Prostate gland (tissue), 2 donors: ENCODE measurements at regions not wholly inside any gene's neighbourhood (a gene's known extent, or its start where the extent isn't known, plus 50 kb on each side); places are given as distances from the start of the nearest gene placed in this dataset.

Source experiments
- DNase-seq: peaks from one replicate; pipeline ENCODE4 v3.0.0-alpha.2; 2019; ENCODE audit warnings: low spot score
- H3K27ac ChIP-seq, 2 donors: fragments of 200-600 bp; sonication (generic); 2 replicates each; pipeline ENCODE4 v1.5.1; 2017 to 2019
- H3K27me3 ChIP-seq: fragments of 200-600 bp; sonication (generic); replicated peaks from 2 replicates; pipeline ENCODE4 v1.5.1; 2019; ENCODE audit not compliant: insufficient read depth
- H3K36me3 ChIP-seq, 2 donors: fragments of 200-600 bp; sonication (generic); 1 replicate in 1 of 2; 2 replicates in 1 of 2; pipeline versions ENCODE4 v1.5.1 to v1.8.1; 2017 to 2019
- H3K4me1 ChIP-seq: fragments of 200-600 bp; sonication (generic); replicated peaks from 2 replicates; pipeline ENCODE4 v1.5.1; 2019
- H3K4me3 ChIP-seq, 2 donors: fragments of 200-600 bp; sonication (generic); 2 replicates each; pipeline ENCODE4 v1.5.1; 2017 to 2019
- H3K9me3 ChIP-seq: fragments of 200-600 bp; sonication (generic); 2 replicates; pipeline ENCODE4 v1.5.1; 2017
- CTCF ChIP-seq, 4 experiments: fragments of 200-600 bp in 2 of 4; fragments of 450-650 bp in 2 of 4; sonication (generic) in 2 of 4; IDR thresholded peaks; 1 replicate in 3 of 4; 2 replicates in 1 of 4; pipeline ENCODE4 v1.5.1; 2016 to 2019; ENCODE audit warnings: antibody characterized with exemption in 4 of 4, mild to moderate bottlenecking in 2 of 4, moderate library complexity in 2 of 4
- POLR2A ChIP-seq: fragments of 450-650 bp; IDR thresholded peaks from one replicate; pipeline ENCODE4 v1.6.1; 2016; ENCODE audit warnings: antibody characterized with exemption, mild to moderate bottlenecking
- POLR2AphosphoS5 ChIP-seq: sonication (generic); formaldehyde crosslinking; IDR thresholded peaks from one replicate; pipeline ENCODE4 v1.6.1; 2017; ENCODE audit warnings: antibody characterized with exemption
- WGBS: methylation state at CpG from one replicate; pipeline ENCODE4 v1.1.5; 2018; 5-methylcytosine and 5-hydroxymethylcytosine counted together
- intact Hi-C: fragments of 100-400 bp; cut with DNase I; formaldehyde crosslinking; loops from one replicate; pipeline ENCODE4 v1.14.2; 2022

- WGBS, result 90% methylated on average over 2 of the region's 2 CpGs
- H3K9me3 ChIP-seq, result no peaks in the 10 kb centered on the region
- H3K27me3 ChIP-seq, result no peaks in the 10 kb centered on the region
- intact Hi-C loops, result no loop called here
- H3K4me1 ChIP-seq, result no peaks in the 10 kb centered on the region
- no peaks in the 10 kb centered on the region for H3K36me3 ChIP-seq
- DNase-seq, result no peak
- H3K27ac ChIP-seq, result no peak overlapping the region
- TF ChIP-seq POLR2AphosphoS5 (no peak), POLR2A (no peak), CTCF (IDR thresholded peaks at IDR 0.05) (no peak)
- no peak overlapping the region for H3K4me3 ChIP-seq
Measured at GRCh38 chr6:147053311-147053921, 150.8 kb upstream of the STXBP5 start.

GRCh38 chr6:147054158-147054557, 150.1 kb upstream of the STXBP5 start:
- Histone ChIP-seq H3K27me3 (no peaks in the 10 kb centered on the region), H3K4me1 (no peaks in the 10 kb centered on the region), H3K27ac (no peak overlapping the region), H3K4me3 (no peak overlapping the region), H3K36me3 (no peaks in the 10 kb centered on the region), H3K9me3 (no peaks in the 10 kb centered on the region)
- DNase-seq, result no peak
- intact Hi-C loops, result no loop called here
- 93% methylated on average over 3 of the region's 3 CpGs for WGBS
- TF ChIP-seq CTCF (IDR thresholded peaks at IDR 0.05) (no peak), POLR2A (no peak), POLR2AphosphoS5 (no peak)

- Histone ChIP-seq H3K27ac (no peak overlapping the region), H3K27me3 (no peaks in the 10 kb centered on the region), H3K4me3 (no peak overlapping the region), H3K9me3 (no peaks in the 10 kb centered on the region), H3K36me3 (no peaks in the 10 kb centered on the region), H3K4me1 (no peaks in the 10 kb centered on the region)
- intact Hi-C loops, result no loop called here
- TF ChIP-seq POLR2A (no peak), CTCF (IDR thresholded peaks at IDR 0.05) (no peak), POLR2AphosphoS5 (no peak)
- WGBS, result 90% methylated on average over 3 of the region's 3 CpGs
- DNase-seq, result no peak
Measured at GRCh38 chr6:147054871-147055270, 149.3 kb upstream of the STXBP5 start.

- no peak overlapping the region for H3K27ac ChIP-seq
- TF ChIP-seq CTCF (IDR thresholded peaks at IDR 0.05) (no peak), POLR2AphosphoS5 (no peak), POLR2A (no peak)
- 69% methylated on average over 8 of the region's 8 CpGs for WGBS
- no peaks in the 10 kb centered on the region for H3K9me3 ChIP-seq
- H3K4me3 ChIP-seq, result no peak overlapping the region
- no peaks in the 10 kb centered on the region for H3K4me1 ChIP-seq
- no peaks in the 10 kb centered on the region for H3K27me3 ChIP-seq
- DNase-seq, result no peak
- intact Hi-C loops, result no loop called here
- H3K36me3 ChIP-seq, result no peaks in the 10 kb centered on the region
Measured at GRCh38 chr6:147055821-147056392, 148.3 kb upstream of the STXBP5 start.

GRCh38 chr6:147057188-147057587, 147.0 kb upstream of the STXBP5 start:
- Histone ChIP-seq H3K9me3 (no peaks in the 10 kb centered on the region), H3K36me3 (no peaks in the 10 kb centered on the region), H3K4me3 (no peak overlapping the region), H3K4me1 (no peaks in the 10 kb centered on the region), H3K27ac (no peak overlapping the region), H3K27me3 (no peaks in the 10 kb centered on the region)
- DNase-seq, result no peak
- TF ChIP-seq POLR2A (no peak), CTCF (IDR thresholded peaks at IDR 0.05) (no peak), POLR2AphosphoS5 (no peak)
- 68% methylated on average over 1 of the region's 1 CpG for WGBS
- intact Hi-C loops, result no loop called here
